SW480 (cell line): ENCODE measurements at regions not wholly inside any gene's neighbourhood (a gene's known extent, or its start where the extent isn't known, plus 50 kb on each side); places are given as distances from the start of the nearest gene placed in this dataset.

Experiments
- DNase-seq: peaks from one replicate; pipeline ENCODE4 v3.0.0-alpha.2; 2016; ENCODE audit warnings: low spot score

DNA sequence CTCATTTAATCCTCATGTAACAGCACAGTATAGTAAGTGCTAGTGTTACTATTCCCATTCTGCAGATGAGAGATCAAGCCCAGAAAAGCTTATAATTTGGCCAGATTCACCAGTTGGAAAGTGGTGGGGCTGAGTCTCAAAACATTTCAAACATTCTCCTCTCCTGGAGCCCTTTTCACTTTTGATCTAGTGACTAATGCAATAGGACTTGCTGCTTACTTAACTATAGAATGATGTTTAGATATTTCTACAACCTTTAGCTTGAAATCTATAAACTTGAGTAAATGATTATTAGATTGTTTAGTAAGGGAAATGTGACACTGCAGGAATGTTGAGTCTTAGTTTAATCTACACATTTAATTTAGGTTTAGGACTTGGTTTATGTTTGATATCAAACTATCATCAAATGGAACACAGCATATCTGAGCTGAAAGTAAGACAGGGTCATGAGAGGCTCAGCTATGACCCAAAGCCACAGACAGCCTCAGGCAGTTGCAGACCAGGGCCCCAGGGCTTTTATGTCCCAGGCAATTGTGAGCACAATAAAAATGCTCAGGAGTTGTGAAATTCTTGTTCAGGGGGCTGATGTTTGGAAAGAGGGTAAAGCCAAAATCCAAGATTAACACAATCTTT, 199.5 kb upstream of the HS3ST1 start:
- DNase-seq = no peak

- DNase-seq = no peak
Observed at GRCh38 chr4:11626066-11626465, 197.4 kb upstream of the HS3ST1 start.

DNA sequence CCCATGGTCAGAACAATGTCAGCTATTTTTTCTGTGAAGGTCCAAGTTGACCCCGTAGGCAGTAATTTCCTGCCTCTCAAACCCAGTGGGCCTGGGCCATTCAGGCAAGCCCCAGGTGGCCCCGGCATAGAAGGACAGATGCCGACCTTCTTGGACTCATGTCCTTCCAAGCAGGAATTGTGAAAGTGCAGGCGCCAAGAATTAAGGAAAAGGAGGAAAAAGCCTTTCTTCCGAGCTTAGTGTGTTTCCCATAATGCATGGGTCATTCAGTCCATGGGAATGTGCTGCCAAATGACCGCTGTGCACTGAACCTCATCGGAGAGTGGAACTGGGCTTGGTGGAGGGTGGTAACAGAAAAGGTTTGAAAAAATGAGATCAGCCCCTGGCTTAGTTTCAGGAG, 196.5 kb upstream of the HS3ST1 start:
- no peak for DNase-seq

DNA sequence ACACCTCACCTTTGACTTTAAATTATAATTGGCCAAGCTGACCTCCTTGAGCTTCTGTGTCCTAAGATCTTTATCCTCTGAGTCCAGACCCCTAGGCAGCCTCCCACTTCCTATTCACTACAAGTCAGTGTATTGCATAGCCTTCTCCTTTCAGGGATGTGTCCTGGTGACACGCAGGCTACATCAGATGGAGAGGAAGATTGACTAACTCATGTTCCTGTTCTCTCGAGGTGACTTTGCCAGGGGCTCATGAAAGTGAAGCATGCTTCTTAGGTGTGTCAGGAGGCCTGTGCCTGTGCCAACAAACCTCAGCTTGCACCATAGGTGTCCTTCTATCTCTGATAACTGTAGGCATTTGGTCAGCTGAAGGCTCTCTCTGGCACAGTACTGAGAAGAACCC, 195.7 kb upstream of the HS3ST1 start:
- no peak for DNase-seq

GRCh38 chr4:11623726-11624037, 195.0 kb upstream of the HS3ST1 start:
- DNase-seq = no peak

- no peak for DNase-seq
Observed at GRCh38 chr4:11622961-11623725, 194.4 kb upstream of the HS3ST1 start.

GRCh38 chr4:11620861-11621260, 192.2 kb upstream of the HS3ST1 start:
- DNase-seq = no peak

DNA sequence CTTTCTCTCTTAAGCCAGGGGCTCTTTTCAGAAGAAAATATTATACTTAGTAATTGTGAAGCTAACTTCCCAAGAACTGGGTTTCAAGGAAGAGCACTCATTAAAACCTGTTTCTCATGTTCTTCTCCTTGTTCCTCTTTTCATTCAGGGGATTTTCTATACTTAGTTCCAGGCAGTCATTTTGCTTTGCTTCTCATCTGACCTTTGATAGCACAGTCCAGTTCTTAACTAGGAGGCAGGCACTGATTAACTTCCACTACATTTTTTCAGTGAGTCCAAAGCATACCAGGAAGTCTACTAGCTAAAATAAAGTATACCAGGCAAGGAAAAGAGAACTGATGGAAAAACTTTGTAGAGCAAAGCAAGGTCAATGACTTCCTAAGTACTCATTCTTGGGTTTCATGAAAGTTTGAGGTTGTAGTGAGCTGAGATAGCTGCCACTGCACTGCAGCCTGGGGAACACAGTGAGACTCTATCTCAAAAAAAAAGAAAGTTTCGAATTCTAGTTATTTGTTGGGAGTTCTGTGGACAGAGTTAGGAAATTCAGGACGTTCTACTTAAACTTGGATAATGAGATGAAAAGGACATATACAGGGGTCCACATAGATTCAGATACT, 190.1 kb upstream of the HS3ST1 start:
- DNase-seq = no peak

GRCh38 chr4:11616856-11617255, 188.2 kb upstream of the HS3ST1 start:
- DNase-seq = no peak

GRCh38 chr4:11615601-11616000, 186.9 kb upstream of the HS3ST1 start:
- no peak for DNase-seq

DNA sequence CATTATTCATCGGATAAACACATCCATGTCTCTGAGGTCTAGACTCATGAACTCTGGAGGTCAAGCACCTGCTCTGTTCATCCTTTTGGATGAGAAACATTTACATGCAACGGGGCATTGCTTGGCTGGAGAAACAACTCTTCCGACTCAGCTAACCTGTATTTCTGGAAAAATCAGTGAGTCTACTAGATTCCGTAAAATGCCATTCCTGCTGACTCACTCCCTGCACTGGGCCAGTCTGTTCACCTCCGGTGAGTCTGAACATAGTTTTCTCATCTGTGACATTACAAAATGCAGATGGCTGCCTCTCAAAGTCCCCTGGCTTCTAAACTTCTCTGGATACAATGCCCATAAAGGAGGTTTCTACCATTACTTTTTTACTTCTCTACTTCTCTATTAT, 185.7 kb upstream of the HS3ST1 start:
- DNase-seq = no peak

- DNase-seq = no peak
Observed at GRCh38 chr4:11611868-11612267, 183.2 kb upstream of the HS3ST1 start.

- DNase-seq = no peak
Observed at GRCh38 chr4:11609751-11610150, 181.1 kb upstream of the HS3ST1 start.

- DNase-seq = no peak
Observed at GRCh38 chr4:11608992-11609391, 180.3 kb upstream of the HS3ST1 start.

DNA sequence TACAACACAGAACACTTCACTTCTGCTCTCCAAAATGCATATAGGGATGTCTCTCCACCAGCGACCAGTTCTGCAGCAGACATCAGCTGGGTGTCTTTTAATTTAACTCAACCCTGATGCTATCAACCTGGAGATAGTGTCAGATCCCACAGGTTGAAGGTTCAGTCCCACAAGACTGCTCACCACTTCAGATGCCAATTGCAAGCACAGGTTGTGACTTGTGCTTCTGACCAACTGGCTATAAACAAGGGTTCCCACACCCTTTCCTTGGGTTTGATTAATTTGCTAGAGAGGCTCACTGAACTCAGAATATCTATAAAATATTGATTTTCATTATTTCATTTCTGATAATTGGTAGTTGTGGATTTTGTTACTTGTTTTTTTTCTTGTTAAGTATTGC, 177.4 kb upstream of the HS3ST1 start:
- no peak for DNase-seq

DNA sequence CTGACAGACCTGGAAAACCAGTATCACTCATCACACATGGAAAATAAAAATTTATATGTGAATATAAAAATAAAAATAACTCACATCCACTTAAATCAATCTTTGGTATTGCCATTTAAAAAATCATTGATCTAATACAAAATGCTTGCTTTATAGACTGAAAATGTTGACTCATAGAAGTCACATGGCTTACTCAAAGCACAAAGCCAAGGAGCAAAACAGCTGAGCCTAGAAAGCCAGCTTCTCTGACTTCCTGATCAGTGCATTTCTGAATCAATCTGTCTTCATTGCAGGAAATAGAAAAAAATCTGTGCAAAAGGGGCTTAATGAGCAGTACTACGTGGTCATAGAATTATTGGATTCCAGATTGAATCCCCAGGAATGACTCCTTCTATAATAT, 176.9 kb upstream of the HS3ST1 start:
- DNase-seq = no peak

DNA sequence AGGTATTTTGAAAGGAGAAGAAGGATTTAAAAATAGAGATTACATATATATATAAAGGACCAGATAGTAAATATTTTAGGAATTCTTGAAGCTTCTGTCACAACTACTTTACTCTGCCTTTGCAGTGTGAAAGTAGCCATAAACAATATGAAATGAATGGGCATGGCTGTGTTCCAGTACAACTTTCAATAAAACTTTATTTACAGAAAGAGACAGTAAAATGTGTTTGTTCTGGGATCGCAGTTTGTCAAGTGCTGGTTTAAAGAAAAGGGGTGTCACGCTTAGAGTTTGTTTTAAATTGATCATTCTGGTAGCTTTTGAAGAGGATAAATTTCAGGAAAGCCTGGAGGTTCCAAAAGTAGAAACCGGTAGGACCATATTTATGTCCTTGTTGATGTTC, 176.1 kb upstream of the HS3ST1 start:
- no peak for DNase-seq

GRCh38 chr4:11603591-11604194, 175.0 kb upstream of the HS3ST1 start:
- DNase-seq = no peak

GRCh38 chr4:11602606-11603340, 174.1 kb upstream of the HS3ST1 start:
- no peak for DNase-seq

GRCh38 chr4:11599064-11599463, 170.4 kb upstream of the HS3ST1 start:
- DNase-seq = no peak

DNA sequence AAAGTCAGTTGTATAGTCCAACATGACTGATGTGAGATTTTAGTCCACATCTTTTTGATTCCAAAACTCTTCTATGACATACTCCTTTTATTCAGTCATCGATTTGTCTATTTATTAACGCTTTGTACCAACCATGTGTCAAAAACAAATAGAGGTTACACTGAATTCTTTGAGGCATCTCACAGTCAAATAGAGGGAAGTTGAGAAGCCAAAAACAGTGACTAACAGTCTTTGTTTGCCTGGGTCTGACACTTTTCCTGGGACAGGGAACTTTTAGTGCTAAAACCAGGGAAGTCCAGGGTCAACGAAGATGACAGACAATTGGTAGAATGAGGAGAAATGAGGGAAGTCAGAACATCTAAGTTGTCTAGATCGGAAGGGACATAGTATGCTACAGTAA, 169.9 kb upstream of the HS3ST1 start:
- DNase-seq = no peak

GRCh38 chr4:11597506-11597905, 168.8 kb upstream of the HS3ST1 start:
- DNase-seq = no peak

- DNase-seq = no peak
Observed at GRCh38 chr4:11596989-11597388, 168.3 kb upstream of the HS3ST1 start.
